ENCODE measurements at regions not wholly inside any gene's neighbourhood (a gene's known extent, or its start where the extent isn't known, plus 50 kb on each side); places are given as distances from the start of the nearest gene placed in this dataset.

GRCh38 chr5:145246961-145247744 is 588.0 kb downstream of the PRELID2 start:
- peak; percentile 56 for ATAC-seq
- peaks cover 6% of the 10 kb centered on the region for H3K9me2 ChIP-seq (ENCODE audit: insufficient read depth)
- no peaks in the 10 kb centered on the region for H3K27me3 ChIP-seq (ENCODE audit: insufficient read depth)
- H3K9me3 Mint-ChIP-seq: no peaks in the 10 kb centered on the region
- no peak for DNase-seq (ENCODE audit: low spot score)
- no peak overlapping the region for H3K4me3 ChIP-seq
- H3K36me3 ChIP-seq (ENCODE audit: insufficient read depth): no peaks in the 10 kb centered on the region
- H3K4me3 Mint-ChIP-seq: no peak overlapping the region
- peak overlapping the region; percentile 75 for H2AFZ ChIP-seq
- no peak overlapping the region for H3K27ac ChIP-seq (ENCODE audit: low read depth)
- TF ChIP-seq ZNF114 (CRISPR knock-in tag; IDR thresholded peaks at IDR 0.05): no peak
- no peak for TF ChIP-seq CTCF (conservative IDR thresholded peaks at IDR 0.05; ENCODE audit: low read depth in 2 of 2)
- no peak for TF ChIP-seq JUNB (IDR thresholded peaks at IDR 0.05; ENCODE audit: unreplicated experiment)
- no peak for TF ChIP-seq EZH2phosphoT487 (IDR thresholded peaks at IDR 0.05; ENCODE audit: unreplicated experiment)
- no peak for TF ChIP-seq ZNF331 (CRISPR knock-in tag; IDR thresholded peaks at IDR 0.05; ENCODE audit: low read depth)
- no peak for TF ChIP-seq REST (IDR thresholded peaks at IDR 0.05; ENCODE audit: unreplicated experiment)
- TF ChIP-seq STAT1 (IDR thresholded peaks at IDR 0.05; ENCODE audit: unreplicated experiment): no peak
- no peak for TF ChIP-seq POLR2AphosphoS5 (IDR thresholded peaks at IDR 0.05; ENCODE audit: low read depth)
- TF ChIP-seq NANOG (IDR thresholded peaks at IDR 0.05; ENCODE audit: borderline replicate concordance): no peak
- TF ChIP-seq, protein P1, sequence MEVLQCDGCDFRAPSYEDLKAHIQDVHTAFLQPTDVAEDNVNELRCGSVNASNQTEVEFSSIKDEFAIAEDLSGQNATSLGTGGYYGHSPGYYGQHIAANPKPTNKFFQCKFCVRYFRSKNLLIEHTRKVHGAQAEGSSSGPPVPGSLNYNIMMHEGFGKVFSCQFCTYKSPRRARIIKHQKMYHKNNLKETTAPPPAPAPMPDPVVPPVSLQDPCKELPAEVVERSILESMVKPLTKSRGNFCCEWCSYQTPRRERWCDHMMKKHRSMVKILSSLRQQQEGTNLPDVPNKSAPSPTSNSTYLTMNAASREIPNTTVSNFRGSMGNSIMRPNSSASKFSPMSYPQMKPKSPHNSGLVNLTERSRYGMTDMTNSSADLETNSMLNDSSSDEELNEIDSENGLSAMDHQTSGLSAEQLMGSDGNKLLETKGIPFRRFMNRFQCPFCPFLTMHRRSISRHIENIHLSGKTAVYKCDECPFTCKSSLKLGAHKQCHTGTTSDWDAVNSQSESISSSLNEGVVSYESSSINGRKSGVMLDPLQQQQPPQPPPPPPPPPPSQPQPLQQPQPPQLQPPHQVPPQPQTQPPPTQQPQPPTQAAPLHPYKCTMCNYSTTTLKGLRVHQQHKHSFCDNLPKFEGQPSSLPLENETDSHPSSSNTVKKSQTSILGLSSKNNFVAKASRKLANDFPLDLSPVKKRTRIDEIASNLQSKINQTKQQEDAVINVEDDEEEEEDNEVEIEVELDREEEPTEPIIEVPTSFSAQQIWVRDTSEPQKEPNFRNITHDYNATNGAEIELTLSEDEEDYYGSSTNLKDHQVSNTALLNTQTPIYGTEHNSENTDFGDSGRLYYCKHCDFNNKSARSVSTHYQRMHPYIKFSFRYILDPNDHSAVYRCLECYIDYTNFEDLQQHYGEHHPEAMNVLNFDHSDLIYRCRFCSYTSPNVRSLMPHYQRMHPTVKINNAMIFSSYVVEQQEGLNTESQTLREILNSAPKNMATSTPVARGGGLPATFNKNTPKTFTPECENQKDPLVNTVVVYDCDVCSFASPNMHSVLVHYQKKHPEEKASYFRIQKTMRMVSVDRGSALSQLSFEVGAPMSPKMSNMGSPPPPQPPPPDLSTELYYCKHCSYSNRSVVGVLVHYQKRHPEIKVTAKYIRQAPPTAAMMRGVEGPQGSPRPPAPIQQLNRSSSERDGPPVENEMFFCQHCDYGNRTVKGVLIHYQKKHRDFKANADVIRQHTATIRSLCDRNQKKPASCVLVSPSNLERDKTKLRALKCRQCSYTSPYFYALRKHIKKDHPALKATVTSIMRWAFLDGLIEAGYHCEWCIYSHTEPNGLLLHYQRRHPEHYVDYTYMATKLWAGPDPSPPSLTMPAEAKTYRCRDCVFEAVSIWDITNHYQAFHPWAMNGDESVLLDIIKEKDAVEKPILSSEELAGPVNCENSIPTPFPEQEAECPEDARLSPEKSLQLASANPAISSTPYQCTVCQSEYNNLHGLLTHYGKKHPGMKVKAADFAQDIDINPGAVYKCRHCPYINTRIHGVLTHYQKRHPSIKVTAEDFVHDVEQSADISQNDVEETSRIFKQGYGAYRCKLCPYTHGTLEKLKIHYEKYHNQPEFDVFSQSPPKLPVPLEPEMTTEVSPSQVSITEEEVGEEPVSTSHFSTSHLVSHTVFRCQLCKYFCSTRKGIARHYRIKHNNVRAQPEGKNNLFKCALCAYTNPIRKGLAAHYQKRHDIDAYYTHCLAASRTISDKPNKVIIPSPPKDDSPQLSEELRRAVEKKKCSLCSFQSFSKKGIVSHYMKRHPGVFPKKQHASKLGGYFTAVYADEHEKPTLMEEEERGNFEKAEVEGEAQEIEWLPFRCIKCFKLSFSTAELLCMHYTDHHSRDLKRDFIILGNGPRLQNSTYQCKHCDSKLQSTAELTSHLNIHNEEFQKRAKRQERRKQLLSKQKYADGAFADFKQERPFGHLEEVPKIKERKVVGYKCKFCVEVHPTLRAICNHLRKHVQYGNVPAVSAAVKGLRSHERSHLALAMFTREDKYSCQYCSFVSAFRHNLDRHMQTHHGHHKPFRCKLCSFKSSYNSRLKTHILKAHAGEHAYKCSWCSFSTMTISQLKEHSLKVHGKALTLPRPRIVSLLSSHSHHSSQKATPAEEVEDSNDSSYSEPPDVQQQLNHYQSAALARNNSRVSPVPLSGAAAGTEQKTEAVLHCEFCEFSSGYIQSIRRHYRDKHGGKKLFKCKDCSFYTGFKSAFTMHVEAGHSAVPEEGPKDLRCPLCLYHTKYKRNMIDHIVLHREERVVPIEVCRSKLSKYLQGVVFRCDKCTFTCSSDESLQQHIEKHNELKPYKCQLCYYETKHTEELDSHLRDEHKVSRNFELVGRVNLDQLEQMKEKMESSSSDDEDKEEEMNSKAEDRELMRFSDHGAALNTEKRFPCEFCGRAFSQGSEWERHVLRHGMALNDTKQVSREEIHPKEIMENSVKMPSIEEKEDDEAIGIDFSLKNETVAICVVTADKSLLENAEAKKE (CRISPR knock-in tag; IDR thresholded peaks at IDR 0.05): no peak
- TF ChIP-seq EZH2 (IDR thresholded peaks at IDR 0.05; ENCODE audit: low read depth, unreplicated experiment): no peak
- no peak for TF ChIP-seq CREB1 (CRISPR knock-in tag; IDR thresholded peaks at IDR 0.05; ENCODE audit: low read depth)
- no peak for TF ChIP-seq ETS1 (IDR thresholded peaks at IDR 0.05)
- H3K4me2 ChIP-seq: no peak overlapping the region
- peak overlapping the region; percentile 12; the same call in 1 of the 2 replicates for H3K27ac Mint-ChIP-seq
- peaks cover 34% of the 10 kb centered on the region for H3K4me1 ChIP-seq (ENCODE audit: insufficient read depth)
- peaks cover 4% of the 10 kb centered on the region for H3K27me3 Mint-ChIP-seq (ENCODE audit: insufficient read depth, low read depth, poor library complexity)
- no peaks in the 10 kb centered on the region for H4K20me1 ChIP-seq (replicated peaks; ENCODE audit: insufficient read depth)
- H3K36me3 Mint-ChIP-seq (ENCODE audit: low read depth): no peaks in the 10 kb centered on the region
- no peaks in the 10 kb centered on the region for H3K79me2 ChIP-seq (replicated peaks; ENCODE audit: insufficient read depth)
- peaks cover 41% of the 10 kb centered on the region for H3K4me1 Mint-ChIP-seq
- no peaks in the 10 kb centered on the region for H3F3A ChIP-seq (replicated peaks; ENCODE audit: low read depth)

Data from GM23338 (cell line).